HG02943 (cell line): ENCODE measurements at regions not wholly inside any gene's neighbourhood (a gene's known extent, or its start where the extent isn't known, plus 50 kb on each side); places are given as distances from the start of the nearest gene placed in this dataset.

Experiments used
- ATAC-seq: cut with Tn5 transposase; IDR thresholded peaks from one replicate; pipeline ENCODE4 v1.9.1; 2021; ENCODE audit warnings: mild to moderate bottlenecking, low read depth, moderate library complexity; ENCODE audit not compliant: unreplicated experiment

GRCh38 chr9:90027296-90027790, 422.5 kb downstream of the GADD45G start:
- ATAC-seq: no peak

GRCh38 chr9:90029386-90029785, 424.6 kb downstream of the GADD45G start:
- no peak for ATAC-seq

GRCh38 chr9:90029996-90030395, 425.2 kb downstream of the GADD45G start:
- ATAC-seq: no peak

GRCh38 chr9:90032296-90033027, 427.6 kb downstream of the GADD45G start:
- no peak for ATAC-seq

GRCh38 chr9:90033028-90033650, 428.3 kb downstream of the GADD45G start:
- no peak for ATAC-seq

GRCh38 chr9:90034071-90034470, 429.3 kb downstream of the GADD45G start:
- no peak for ATAC-seq

GRCh38 chr9:90035471-90035870, 430.7 kb downstream of the GADD45G start:
- ATAC-seq: no peak

- no peak for ATAC-seq
These were observed 432.5 kb downstream of the GADD45G start for GRCh38 chr9:90037146-90037797.

GRCh38 chr9:90038763-90039162, 434.0 kb downstream of the GADD45G start:
- ATAC-seq: no peak

GRCh38 chr9:90044263-90044662, 439.5 kb downstream of the GADD45G start:
- ATAC-seq: no peak

GRCh38 chr9:90044710-90045151, 439.9 kb downstream of the GADD45G start:
- no peak for ATAC-seq

- ATAC-seq: no peak
These were observed 441.6 kb downstream of the GADD45G start for GRCh38 chr9:90046317-90046861.

- ATAC-seq: no peak
These were observed 443.0 kb downstream of the GADD45G start for GRCh38 chr9:90047828-90048227.

- ATAC-seq: no peak
These were observed 447.6 kb downstream of the GADD45G start for GRCh38 chr9:90052366-90052765.

- ATAC-seq: no peak
These were observed 448.2 kb downstream of the GADD45G start for GRCh38 chr9:90053027-90053426.

GRCh38 chr9:90054810-90055209, 450.0 kb downstream of the GADD45G start:
- ATAC-seq: no peak

- no peak for ATAC-seq
These were observed 450.4 kb downstream of the GADD45G start for GRCh38 chr9:90055226-90055625.

GRCh38 chr9:90057361-90057760, 452.5 kb downstream of the GADD45G start:
- ATAC-seq: no peak

GRCh38 chr9:90058182-90058763, 453.5 kb downstream of the GADD45G start:
- no peak for ATAC-seq

- no peak for ATAC-seq
These were observed 454.6 kb downstream of the GADD45G start for GRCh38 chr9:90059436-90059835.

GRCh38 chr9:90060256-90060655, 455.4 kb downstream of the GADD45G start:
- ATAC-seq: no peak
